ENCODE measurements at regions not wholly inside any gene's neighbourhood (a gene's known extent, or its start where the extent isn't known, plus 50 kb on each side); places are given as distances from the start of the nearest gene placed in this dataset.

GRCh38 chr14:65333943-65334687, 78.4 kb upstream of the FUT8 start:
- TF ChIP-seq MAX (IDR thresholded peaks at IDR 0.05) = no peak
- peak in 1 of 2 donors; percentile 7 for TF ChIP-seq RXRA (IDR thresholded peaks at IDR 0.05)
- H3K27me3 ChIP-seq (ENCODE audit: control insufficient read depth in 4 of 4, insufficient read depth in 4 of 4, low read length in 3 of 4) = no peaks in the 10 kb centered on the region
- no peak overlapping the region for H3K27ac ChIP-seq (ENCODE audit: low read depth in 1 of 2, low read length in 2 of 2)
- no peaks in the 10 kb centered on the region for H3K36me3 ChIP-seq (ENCODE audit: control insufficient read depth in 4 of 4, insufficient read depth in 3 of 4, low read depth in 1 of 4, low read length in 3 of 4)
- no peak for DNase-seq (ENCODE audit: low spot score)
- no peak overlapping the region for H3K4me3 ChIP-seq (ENCODE audit: low read depth in 1 of 3, low read length in 3 of 3)
- WGBS = 59% methylated on average over 8 of the region's 8 CpGs
- H3K9ac ChIP-seq (ENCODE audit: low read depth in 1 of 2, low read length in 2 of 2) = no peak overlapping the region
- no peaks in the 10 kb centered on the region for H3K9me3 ChIP-seq (ENCODE audit: control insufficient read depth in 4 of 4, low read length in 3 of 4)
- H3K4me1 ChIP-seq (ENCODE audit: control insufficient read depth in 4 of 4, insufficient read depth in 4 of 4, low read length in 3 of 4) = no peaks in the 10 kb centered on the region

GRCh38 chr14:65334765-65335410, 77.6 kb upstream of the FUT8 start:
- 51% methylated on average over 8 of the region's 8 CpGs for WGBS
- Histone ChIP-seq H3K27ac (ENCODE audit: low read depth in 1 of 2, low read length in 2 of 2) (no peak overlapping the region), H3K4me1 (ENCODE audit: control insufficient read depth in 4 of 4, insufficient read depth in 4 of 4, low read length in 3 of 4) (no peaks in the 10 kb centered on the region), H3K36me3 (ENCODE audit: control insufficient read depth in 4 of 4, insufficient read depth in 3 of 4, low read depth in 1 of 4, low read length in 3 of 4) (no peaks in the 10 kb centered on the region), H3K27me3 (ENCODE audit: control insufficient read depth in 4 of 4, insufficient read depth in 4 of 4, low read length in 3 of 4) (no peaks in the 10 kb centered on the region), H3K4me3 (ENCODE audit: low read depth in 1 of 3, low read length in 3 of 3) (no peak overlapping the region), H3K9ac (ENCODE audit: low read depth in 1 of 2, low read length in 2 of 2) (no peak overlapping the region), H3K9me3 (ENCODE audit: control insufficient read depth in 4 of 4, low read length in 3 of 4) (no peaks in the 10 kb centered on the region)
- TF ChIP-seq NR2F2 (IDR thresholded peaks at IDR 0.05) (no peak), MAX (IDR thresholded peaks at IDR 0.05) (no peak), ZBTB33 (IDR thresholded peaks at IDR 0.05) (no peak), ATF3 (IDR thresholded peaks at IDR 0.05) (no peak), REST (IDR thresholded peaks at IDR 0.05) (no peak), YY1 (IDR thresholded peaks at IDR 0.05) (no peak), CTCF (IDR thresholded peaks at IDR 0.05; ENCODE audit: low read depth, low read length, missing input control) (no peak), RXRA (IDR thresholded peaks at IDR 0.05) (no peak), FOXA2 (IDR thresholded peaks at IDR 0.05) (no peak), EGR1 (IDR thresholded peaks at IDR 0.05; ENCODE audit: low read depth in 2 of 2) (no peak)
- no peak for DNase-seq (ENCODE audit: low spot score)
